GM19351 (cell line): ENCODE measurements at regions not wholly inside any gene's neighbourhood (a gene's known extent, or its start where the extent isn't known, plus 50 kb on each side); places are given as distances from the start of the nearest gene placed in this dataset.
A peak's percentile ranks its signal among the peaks of the same experiment; 100 is the strongest.
"Not testable (repeated sequence)": the region's sequence is repeated elsewhere in the genome, so short reads cannot be mapped to it uniquely, and the experiment has no call there.

Experiments used
- ATAC-seq: cut with Tn5 transposase; IDR thresholded peaks from one replicate; pipeline ENCODE4 v1.9.1; 2021; ENCODE audit warnings: mild to moderate bottlenecking, moderate library complexity; ENCODE audit not compliant: unreplicated experiment

- ATAC-seq: no peak
Observed at GRCh38 chr1:98157524-98158313, 236.9 kb upstream of the DPYD start.

- ATAC-seq: no peak
Observed at GRCh38 chr1:98147280-98147679, 226.4 kb upstream of the DPYD start.

- no peak for ATAC-seq
Observed at GRCh38 chr1:98145655-98146054, 224.8 kb upstream of the DPYD start.

GRCh38 chr1:98143403-98143802 is 222.6 kb upstream of the DPYD start:
- peak; percentile 73 for ATAC-seq

GRCh38 chr1:98133131-98133530 is 212.3 kb upstream of the DPYD start:
- no peak for ATAC-seq

GRCh38 chr1:98130408-98130807 is 209.6 kb upstream of the DPYD start:
- ATAC-seq: no peak

- no peak for ATAC-seq
Observed at GRCh38 chr1:98129491-98129890, 208.7 kb upstream of the DPYD start.

GRCh38 chr1:98126740-98127139 is 205.9 kb upstream of the DPYD start:
- ATAC-seq: no peak

- ATAC-seq: no peak
Observed at GRCh38 chr1:98121646-98122045, 200.8 kb upstream of the DPYD start.

GRCh38 chr1:98119796-98120195 is 199.0 kb upstream of the DPYD start:
- no peak for ATAC-seq

GRCh38 chr1:98113811-98114210 is 193.0 kb upstream of the DPYD start:
- ATAC-seq: no peak

- no peak for ATAC-seq
Observed at GRCh38 chr1:98112626-98113025, 191.8 kb upstream of the DPYD start.

- no peak for ATAC-seq
Observed at GRCh38 chr1:98110674-98111073, 189.8 kb upstream of the DPYD start.

- ATAC-seq: not testable (repeated sequence)
Observed at GRCh38 chr1:98108378-98108777, 187.5 kb upstream of the DPYD start.

GRCh38 chr1:98107256-98107655 is 186.4 kb upstream of the DPYD start:
- no peak for ATAC-seq

GRCh38 chr1:98104289-98104688 is 183.5 kb upstream of the DPYD start:
- no peak for ATAC-seq

- no peak for ATAC-seq
Observed at GRCh38 chr1:98103617-98104285, 182.9 kb upstream of the DPYD start.

- ATAC-seq: no peak
Observed at GRCh38 chr1:98102345-98103030, 181.7 kb upstream of the DPYD start.

GRCh38 chr1:98101364-98101763 is 180.5 kb upstream of the DPYD start:
- ATAC-seq: no peak

- ATAC-seq: no peak
Observed at GRCh38 chr1:98099501-98099900, 178.7 kb upstream of the DPYD start.

- ATAC-seq: no peak
Observed at GRCh38 chr1:98098473-98098872, 177.6 kb upstream of the DPYD start.

GRCh38 chr1:98090351-98090750 is 169.5 kb upstream of the DPYD start:
- ATAC-seq: no peak
